ENCODE measurements at regions not wholly inside any gene's neighbourhood (a gene's known extent, or its start where the extent isn't known, plus 50 kb on each side); places are given as distances from the start of the nearest gene placed in this dataset.

GRCh38 chr6:139762587-139763031 lies 388.2 kb upstream of the CITED2 start:
- no peak for TF ChIP-seq EZH2phosphoT487 (IDR thresholded peaks at IDR 0.05; ENCODE audit: insufficient read depth, low read depth)
- TF ChIP-seq EZH2 (IDR thresholded peaks at IDR 0.05; ENCODE audit: insufficient read depth, poor library complexity, severe bottlenecking): no peak

All from GM23248 (cell line).